Vagina (tissue), 2 donors: ENCODE measurements at regions not wholly inside any gene's neighbourhood (a gene's known extent, or its start where the extent isn't known, plus 50 kb on each side); places are given as distances from the start of the nearest gene placed in this dataset.

Source experiments
- DNase-seq, 2 donors: peaks; one replicate each; pipeline ENCODE4 v3.0.0-alpha.2; 2017; ENCODE audit errors: extremely low spot score in 2 of 2
- H3K27ac ChIP-seq: fragments of 200-600 bp; sonication (generic); one replicate; pipeline ENCODE4 v1.5.1; 2019
- H3K27me3 ChIP-seq: fragments of 200-600 bp; sonication (generic); one replicate; pipeline ENCODE4 v1.5.1; 2019
- H3K36me3 ChIP-seq, 2 donors: fragments of 200-600 bp; sonication (generic); one replicate each; pipeline ENCODE4 v1.5.1; 2017 to 2019
- H3K4me1 ChIP-seq: fragments of 200-600 bp; sonication (generic); one replicate; pipeline ENCODE4 v1.5.1; 2019
- H3K4me3 ChIP-seq, 2 donors: fragments of 200-600 bp; sonication (generic); 1 replicate in 1 of 2; 2 replicates in 1 of 2; pipeline ENCODE4 v1.5.1; 2016 to 2019
- H3K9me3 ChIP-seq: fragments of 200-600 bp; sonication (generic); one replicate; pipeline ENCODE4 v1.5.1; 2019
- CTCF ChIP-seq, 3 experiments: fragments of 450-650 bp in 2 of 3; fragments of 200-600 bp in 1 of 3; sonication (generic) in 1 of 3; IDR thresholded peaks; one replicate each; pipeline ENCODE4 v1.5.1; 2017 to 2019; ENCODE audit warnings: antibody characterized with exemption in 3 of 3, mild to moderate bottlenecking in 2 of 3, moderate library complexity in 2 of 3
- POLR2A ChIP-seq, 2 donors: fragments of 450-650 bp; IDR thresholded peaks; one replicate each; pipeline ENCODE4 v1.6.1; 2017; ENCODE audit warnings: antibody characterized with exemption in 2 of 2, mild to moderate bottlenecking in 2 of 2, moderate library complexity in 2 of 2
- POLR2AphosphoS5 ChIP-seq, 2 donors: sonication (generic); formaldehyde crosslinking; IDR thresholded peaks; one replicate each; pipeline ENCODE4 v1.9.0; 2017; ENCODE audit warnings: antibody characterized with exemption in 2 of 2, mild to moderate bottlenecking in 2 of 2, low read depth in 1 of 2; ENCODE audit not compliant: insufficient read depth in 1 of 2
- intact Hi-C: fragments of 100-400 bp; cut with DNase I; formaldehyde crosslinking; loops from one replicate; pipeline ENCODE4 v1.15.1; 2023

GRCh38 chr2:59737299-59737698, 816.2 kb downstream of the BCL11A start:
- Histone ChIP-seq H3K9me3 (no peaks in the 10 kb centered on the region), H3K4me3 (no peak overlapping the region), H3K27me3 (no peaks in the 10 kb centered on the region), H3K36me3 (no peaks in the 10 kb centered on the region), H3K27ac (no peak overlapping the region), H3K4me1 (no peaks in the 10 kb centered on the region)
- intact Hi-C loops: no loop called here
- DNase-seq: no peak
- TF ChIP-seq POLR2A (IDR thresholded peaks at IDR 0.05): no peak
- TF ChIP-seq CTCF (IDR thresholded peaks at IDR 0.05): no peak
- no peak for TF ChIP-seq POLR2AphosphoS5 (IDR thresholded peaks at IDR 0.05; ENCODE audit: insufficient read depth in 1 of 2, low read depth in 1 of 2)

- intact Hi-C loops: no loop called here
These were observed 818.7 kb downstream of the BCL11A start for GRCh38 chr2:59734743-59735142.

GRCh38 chr2:59733970-59734369, 819.5 kb downstream of the BCL11A start:
- DNase-seq: no peak
- Histone ChIP-seq H3K9me3 (no peaks in the 10 kb centered on the region), H3K36me3 (no peaks in the 10 kb centered on the region), H3K27me3 (no peaks in the 10 kb centered on the region), H3K4me3 (no peak overlapping the region), H3K27ac (no peak overlapping the region), H3K4me1 (no peaks in the 10 kb centered on the region)
- intact Hi-C loops: no loop called here
- TF ChIP-seq POLR2AphosphoS5 (IDR thresholded peaks at IDR 0.05; ENCODE audit: insufficient read depth in 1 of 2, low read depth in 1 of 2) (no peak), POLR2A (IDR thresholded peaks at IDR 0.05) (no peak), CTCF (IDR thresholded peaks at IDR 0.05) (no peak)

More at GRCh38 chr2:59734743-59735142, 818.7 kb downstream of the BCL11A start:
- no peaks in the 10 kb centered on the region for H3K4me1 ChIP-seq
- no peak overlapping the region for H3K27ac ChIP-seq
- no peak for DNase-seq
- TF ChIP-seq POLR2AphosphoS5 (IDR thresholded peaks at IDR 0.05; ENCODE audit: insufficient read depth in 1 of 2, low read depth in 1 of 2) (no peak), CTCF (IDR thresholded peaks at IDR 0.05) (no peak), POLR2A (IDR thresholded peaks at IDR 0.05) (no peak)
- H3K9me3 ChIP-seq: no peaks in the 10 kb centered on the region
- no peaks in the 10 kb centered on the region for H3K36me3 ChIP-seq
- no peaks in the 10 kb centered on the region for H3K27me3 ChIP-seq
- no peak overlapping the region for H3K4me3 ChIP-seq

GRCh38 chr2:59733567-59733930, 819.9 kb downstream of the BCL11A start:
- no peak overlapping the region for H3K4me3 ChIP-seq
- DNase-seq: no peak
- H3K4me1 ChIP-seq: no peaks in the 10 kb centered on the region
- intact Hi-C loops: no loop called here
- no peaks in the 10 kb centered on the region for H3K36me3 ChIP-seq
- no peak overlapping the region for H3K27ac ChIP-seq
- no peak for TF ChIP-seq CTCF (IDR thresholded peaks at IDR 0.05)
- no peak for TF ChIP-seq POLR2A (IDR thresholded peaks at IDR 0.05)
- TF ChIP-seq POLR2AphosphoS5 (IDR thresholded peaks at IDR 0.05; ENCODE audit: insufficient read depth in 1 of 2, low read depth in 1 of 2): no peak
- H3K27me3 ChIP-seq: no peaks in the 10 kb centered on the region
- H3K9me3 ChIP-seq: no peaks in the 10 kb centered on the region

- Histone ChIP-seq H3K27me3 (no peaks in the 10 kb centered on the region), H3K4me1 (no peaks in the 10 kb centered on the region), H3K4me3 (no peak overlapping the region), H3K9me3 (no peaks in the 10 kb centered on the region), H3K27ac (no peak overlapping the region), H3K36me3 (no peaks in the 10 kb centered on the region)
- DNase-seq: no peak
- intact Hi-C loops: no loop called here
- no peak for TF ChIP-seq CTCF (IDR thresholded peaks at IDR 0.05)
- TF ChIP-seq POLR2A (IDR thresholded peaks at IDR 0.05): no peak
- no peak for TF ChIP-seq POLR2AphosphoS5 (IDR thresholded peaks at IDR 0.05; ENCODE audit: insufficient read depth in 1 of 2, low read depth in 1 of 2)
These were observed 820.4 kb downstream of the BCL11A start for GRCh38 chr2:59732871-59733566.
